ENCODE measurements at regions not wholly inside any gene's neighbourhood (a gene's known extent, or its start where the extent isn't known, plus 50 kb on each side); places are given as distances from the start of the nearest gene placed in this dataset.
A peak's percentile ranks its signal among the peaks of the same experiment; 100 is the strongest.

DNA sequence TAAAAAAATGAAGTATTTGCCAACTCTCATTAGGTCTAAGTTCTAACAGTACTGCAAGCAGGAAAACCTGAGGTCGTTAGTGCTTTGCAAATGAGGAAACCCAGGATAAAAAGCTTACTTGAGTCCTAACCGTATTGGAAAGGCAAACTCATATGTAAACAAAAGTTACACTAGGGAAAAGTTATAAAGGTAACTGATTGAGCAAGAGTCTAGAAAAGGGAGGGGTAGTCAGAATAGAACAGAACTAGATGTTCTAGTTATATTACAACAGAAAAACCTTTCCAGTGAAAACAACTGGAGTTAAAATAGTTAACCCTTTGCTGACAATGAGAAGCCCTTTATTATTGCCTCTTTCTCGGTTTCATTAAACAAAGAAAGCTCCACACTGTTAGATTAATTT, 66.4 kb upstream of the MAOA start:
- TF ChIP-seq, protein P1, sequence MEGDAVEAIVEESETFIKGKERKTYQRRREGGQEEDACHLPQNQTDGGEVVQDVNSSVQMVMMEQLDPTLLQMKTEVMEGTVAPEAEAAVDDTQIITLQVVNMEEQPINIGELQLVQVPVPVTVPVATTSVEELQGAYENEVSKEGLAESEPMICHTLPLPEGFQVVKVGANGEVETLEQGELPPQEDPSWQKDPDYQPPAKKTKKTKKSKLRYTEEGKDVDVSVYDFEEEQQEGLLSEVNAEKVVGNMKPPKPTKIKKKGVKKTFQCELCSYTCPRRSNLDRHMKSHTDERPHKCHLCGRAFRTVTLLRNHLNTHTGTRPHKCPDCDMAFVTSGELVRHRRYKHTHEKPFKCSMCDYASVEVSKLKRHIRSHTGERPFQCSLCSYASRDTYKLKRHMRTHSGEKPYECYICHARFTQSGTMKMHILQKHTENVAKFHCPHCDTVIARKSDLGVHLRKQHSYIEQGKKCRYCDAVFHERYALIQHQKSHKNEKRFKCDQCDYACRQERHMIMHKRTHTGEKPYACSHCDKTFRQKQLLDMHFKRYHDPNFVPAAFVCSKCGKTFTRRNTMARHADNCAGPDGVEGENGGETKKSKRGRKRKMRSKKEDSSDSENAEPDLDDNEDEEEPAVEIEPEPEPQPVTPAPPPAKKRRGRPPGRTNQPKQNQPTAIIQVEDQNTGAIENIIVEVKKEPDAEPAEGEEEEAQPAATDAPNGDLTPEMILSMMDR (IDR thresholded peaks at IDR 0.05 in 4 of 5, conservative IDR thresholded peaks at IDR 0.05 in 1 of 5) = no peak
- TF ChIP-seq POLR2A (IDR thresholded peaks at IDR 0.05) = peak in 1 of 2 donors; percentile 34
